ENCODE measurements at regions not wholly inside any gene's neighbourhood (a gene's known extent, or its start where the extent isn't known, plus 50 kb on each side); places are given as distances from the start of the nearest gene placed in this dataset.

DNA sequence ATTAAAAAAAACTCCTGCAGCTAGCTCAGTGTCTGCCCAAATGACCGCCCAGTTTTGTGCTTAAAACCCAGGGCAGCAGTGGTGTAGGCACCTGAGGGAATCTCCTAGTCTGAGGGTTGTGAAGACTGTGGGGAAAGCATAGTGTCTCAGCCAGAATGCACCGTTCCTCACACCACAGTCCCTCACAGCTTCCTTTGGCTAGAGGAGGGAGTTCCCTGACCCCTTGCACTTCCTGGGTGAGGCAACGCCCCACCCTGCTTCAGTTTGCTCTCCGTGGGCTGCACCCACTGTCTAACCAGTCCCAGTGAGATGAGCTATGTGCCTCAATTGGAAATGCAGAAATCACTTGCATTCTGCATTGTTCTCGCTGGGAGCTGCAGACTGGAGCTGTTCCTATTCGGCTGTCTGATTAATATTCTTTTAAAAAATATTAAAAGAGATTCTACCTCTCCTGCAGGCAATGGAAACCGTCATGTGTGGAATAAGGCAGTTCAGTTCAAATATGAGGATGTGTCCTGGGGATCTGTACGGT is 645.7 kb downstream of the FGF9 start:
- H3K4me3 Mint-ChIP-seq, result no peak overlapping the region
- H3K9me3 Mint-ChIP-seq, result peaks cover 41% of the 10 kb centered on the region
- DNase-seq, result no peak
- H3K27ac Mint-ChIP-seq, result no peak overlapping the region
- H3K36me3 Mint-ChIP-seq (ENCODE audit: low read depth), result peaks cover 15% of the 10 kb centered on the region
- TF ChIP-seq, protein P1, sequence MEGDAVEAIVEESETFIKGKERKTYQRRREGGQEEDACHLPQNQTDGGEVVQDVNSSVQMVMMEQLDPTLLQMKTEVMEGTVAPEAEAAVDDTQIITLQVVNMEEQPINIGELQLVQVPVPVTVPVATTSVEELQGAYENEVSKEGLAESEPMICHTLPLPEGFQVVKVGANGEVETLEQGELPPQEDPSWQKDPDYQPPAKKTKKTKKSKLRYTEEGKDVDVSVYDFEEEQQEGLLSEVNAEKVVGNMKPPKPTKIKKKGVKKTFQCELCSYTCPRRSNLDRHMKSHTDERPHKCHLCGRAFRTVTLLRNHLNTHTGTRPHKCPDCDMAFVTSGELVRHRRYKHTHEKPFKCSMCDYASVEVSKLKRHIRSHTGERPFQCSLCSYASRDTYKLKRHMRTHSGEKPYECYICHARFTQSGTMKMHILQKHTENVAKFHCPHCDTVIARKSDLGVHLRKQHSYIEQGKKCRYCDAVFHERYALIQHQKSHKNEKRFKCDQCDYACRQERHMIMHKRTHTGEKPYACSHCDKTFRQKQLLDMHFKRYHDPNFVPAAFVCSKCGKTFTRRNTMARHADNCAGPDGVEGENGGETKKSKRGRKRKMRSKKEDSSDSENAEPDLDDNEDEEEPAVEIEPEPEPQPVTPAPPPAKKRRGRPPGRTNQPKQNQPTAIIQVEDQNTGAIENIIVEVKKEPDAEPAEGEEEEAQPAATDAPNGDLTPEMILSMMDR (IDR thresholded peaks at IDR 0.05), result no peak
- no peaks in the 10 kb centered on the region for H3K27me3 Mint-ChIP-seq (ENCODE audit: low read depth, poor library complexity)
- no peaks in the 10 kb centered on the region for H3K4me1 Mint-ChIP-seq

DNA sequence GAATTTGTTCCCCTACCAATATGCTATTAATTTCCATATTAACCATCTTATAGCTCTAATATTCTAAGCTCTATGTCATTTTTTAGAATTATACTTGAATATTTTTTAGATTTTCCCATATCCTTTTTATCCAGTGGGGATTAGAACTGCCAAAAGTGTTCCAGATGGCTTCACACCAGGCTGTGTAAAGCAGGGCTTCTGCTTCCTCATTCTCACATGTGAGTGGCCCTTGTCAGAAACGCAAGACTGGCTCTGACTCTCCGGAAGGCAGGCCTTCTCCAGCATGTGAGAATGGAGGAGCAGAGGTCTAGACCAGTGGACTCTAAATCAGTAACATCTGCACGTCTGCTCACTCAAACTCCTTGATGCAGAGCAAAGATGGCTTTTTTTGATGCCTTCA is 650.1 kb downstream of the FGF9 start:
- H3K36me3 Mint-ChIP-seq (ENCODE audit: low read depth), result no peaks in the 10 kb centered on the region
- TF ChIP-seq, protein P1 (IDR thresholded peaks at IDR 0.05), result no peak
- no peaks in the 10 kb centered on the region for H3K27me3 Mint-ChIP-seq (ENCODE audit: low read depth, poor library complexity)
- no peak overlapping the region for H3K27ac Mint-ChIP-seq
- H3K4me3 Mint-ChIP-seq, result no peak overlapping the region
- peaks cover 17% of the 10 kb centered on the region for H3K9me3 Mint-ChIP-seq
- no peak for DNase-seq
- H3K4me1 Mint-ChIP-seq, result peaks cover 6% of the 10 kb centered on the region

DNA sequence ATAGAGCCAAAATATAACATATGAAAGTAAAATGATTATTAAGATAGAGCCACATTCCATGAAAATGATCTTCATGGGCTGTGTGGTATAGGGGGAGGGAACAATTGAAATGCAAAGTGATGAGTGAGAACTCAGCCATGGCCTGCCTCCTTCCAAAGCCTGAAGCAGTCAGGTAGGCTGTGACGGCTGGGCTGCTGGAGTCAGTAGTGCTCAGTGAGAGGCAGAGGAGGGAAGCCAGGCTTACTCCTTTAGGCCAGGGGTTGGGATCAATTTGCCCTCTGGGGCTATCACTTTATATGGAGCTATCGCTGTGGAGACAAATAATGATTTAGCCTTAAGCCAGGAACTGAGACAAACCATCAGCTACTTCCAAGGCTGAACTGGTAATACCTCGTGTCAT is 654.9 kb downstream of the FGF9 start:
- no peak for DNase-seq
- peaks cover 8% of the 10 kb centered on the region for H3K4me1 Mint-ChIP-seq
- TF ChIP-seq, protein P1 (IDR thresholded peaks at IDR 0.05), result no peak
- H3K27ac Mint-ChIP-seq, result no peak overlapping the region
- H3K36me3 Mint-ChIP-seq (ENCODE audit: low read depth), result no peaks in the 10 kb centered on the region
- peaks cover 4% of the 10 kb centered on the region for H3K9me3 Mint-ChIP-seq
- no peaks in the 10 kb centered on the region for H3K27me3 Mint-ChIP-seq (ENCODE audit: low read depth, poor library complexity)
- H3K4me3 Mint-ChIP-seq, result no peak overlapping the region

DNA sequence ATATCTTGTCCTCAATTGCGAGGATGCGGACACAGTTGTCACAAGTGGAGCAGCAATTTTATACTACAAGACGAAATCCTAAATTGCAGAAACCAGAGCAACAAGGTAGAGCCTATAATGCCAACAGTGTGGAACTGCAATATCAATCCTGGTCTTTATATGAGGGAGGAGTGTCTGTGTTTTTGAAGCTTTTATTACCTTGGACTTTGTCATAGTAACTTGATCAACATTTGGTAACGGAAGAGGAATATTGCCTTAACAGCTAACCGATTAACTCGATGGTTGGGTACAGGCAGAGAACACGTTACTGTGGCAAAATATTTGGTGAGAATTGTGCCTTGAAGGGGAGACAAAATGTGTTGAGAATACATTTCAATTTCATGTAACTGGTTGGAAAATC is 661.5 kb downstream of the FGF9 start:
- Mint-ChIP-seq H3K36me3 (ENCODE audit: low read depth) (peaks cover 11% of the 10 kb centered on the region), H3K4me3 (no peak overlapping the region), H3K27ac (peak overlapping the region; percentile 25), H3K9me3 (peaks cover 12% of the 10 kb centered on the region), H3K4me1 (no peaks in the 10 kb centered on the region), H3K27me3 (ENCODE audit: low read depth, poor library complexity) (peaks cover 3% of the 10 kb centered on the region)
- TF ChIP-seq, protein P1 (IDR thresholded peaks at IDR 0.05), result no peak
- no peak for DNase-seq

DNA sequence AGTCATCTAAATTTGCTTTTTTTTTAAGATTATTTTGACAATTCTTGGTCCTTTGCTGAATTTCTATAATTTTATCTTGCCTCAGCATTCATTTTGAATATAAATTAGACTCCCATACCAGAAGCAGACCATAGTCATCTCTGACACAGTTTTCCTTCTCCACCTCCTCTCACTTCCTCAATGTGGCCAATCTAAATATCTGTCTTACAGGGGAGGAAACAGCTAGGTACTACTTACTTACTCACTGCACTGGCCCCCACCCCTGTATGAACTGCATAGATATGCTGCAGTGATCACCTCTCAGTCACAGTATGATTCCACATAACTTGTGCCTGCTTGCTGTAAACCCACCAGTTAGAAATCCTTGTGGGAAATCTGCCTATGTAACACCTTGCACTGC is 665.6 kb downstream of the FGF9 start:
- H3K27me3 Mint-ChIP-seq (ENCODE audit: low read depth, poor library complexity), result peaks cover 3% of the 10 kb centered on the region
- DNase-seq, result no peak
- H3K9me3 Mint-ChIP-seq, result peaks cover 46% of the 10 kb centered on the region
- TF ChIP-seq, protein P1 (IDR thresholded peaks at IDR 0.05), result no peak
- H3K36me3 Mint-ChIP-seq (ENCODE audit: low read depth), result peaks cover 38% of the 10 kb centered on the region
- no peak overlapping the region for H3K4me3 Mint-ChIP-seq
- no peaks in the 10 kb centered on the region for H3K4me1 Mint-ChIP-seq
- no peak overlapping the region for H3K27ac Mint-ChIP-seq

- DNase-seq, result no peak
- TF ChIP-seq, protein P1 (IDR thresholded peaks at IDR 0.05), result no peak
- Mint-ChIP-seq H3K4me3 (no peak overlapping the region), H3K27ac (no peak overlapping the region), H3K9me3 (peaks cover 28% of the 10 kb centered on the region), H3K27me3 (ENCODE audit: low read depth, poor library complexity) (no peaks in the 10 kb centered on the region), H3K36me3 (ENCODE audit: low read depth) (peaks cover 17% of the 10 kb centered on the region), H3K4me1 (no peaks in the 10 kb centered on the region)
Measured at GRCh38 chr13:22357132-22357531, 686.3 kb downstream of the FGF9 start.
